ENCODE measurements at regions not wholly inside any gene's neighbourhood (a gene's known extent, or its start where the extent isn't known, plus 50 kb on each side); places are given as distances from the start of the nearest gene placed in this dataset.

- H3K9me3 ChIP-seq (ENCODE audit: control insufficient read depth, insufficient read depth, low read depth, low read length), result no peaks in the 10 kb centered on the region
- no peak for DNase-seq (ENCODE audit: low read depth, low spot score)
- TF ChIP-seq POLR2AphosphoS5 (IDR thresholded peaks at IDR 0.05; ENCODE audit: low read depth, low read length) (no peak), TCF7L2 (IDR thresholded peaks at IDR 0.05; ENCODE audit: low read depth, low read length) (no peak), REST (IDR thresholded peaks at IDR 0.05; ENCODE audit: insufficient read depth in 1 of 2, low read depth in 2 of 2, low read length in 1 of 2) (no peak), SIN3A (IDR thresholded peaks at IDR 0.05; ENCODE audit: borderline replicate concordance, insufficient read depth, low read depth, low read length) (no peak), CTCF (IDR thresholded peaks at IDR 0.05) (no peak)
- no peaks in the 10 kb centered on the region for H3K27me3 ChIP-seq (ENCODE audit: control insufficient read depth, insufficient read depth, low read length)
- H3K36me3 ChIP-seq (ENCODE audit: control insufficient read depth, insufficient read depth, low read length), result no peaks in the 10 kb centered on the region
- CTCF ChIA-PET, result no interaction called here
- no peak overlapping the region for H3K27ac ChIP-seq (ENCODE audit: low read length)
- no peaks in the 10 kb centered on the region for H3K4me1 ChIP-seq (ENCODE audit: control insufficient read depth, insufficient read depth, low read length)
- POLR2A ChIA-PET, result no interaction called here
- no TSS peak for BruUV-seq (replicated peaks)
- no peak overlapping the region for H3K4me3 ChIP-seq (ENCODE audit: low read depth in 2 of 2, low read length in 2 of 2)
- in situ Hi-C loops (cut with HindIII; ENCODE audit: low pct_unique_long_range_greater_than_20kb, low sequenced_read_pairs), result no loop called here
- intact Hi-C loops (cut with micrococcal nuclease; ENCODE audit: unreplicated experiment), result no loop called here
- no peak for ATAC-seq
Measured at GRCh38 chr2:185477452-185477851, 261.2 kb upstream of the FSIP2 start.

- Histone ChIP-seq H3K27ac (ENCODE audit: low read length) (no peak overlapping the region), H3K36me3 (ENCODE audit: control insufficient read depth, insufficient read depth, low read length) (no peaks in the 10 kb centered on the region), H3K9me3 (ENCODE audit: control insufficient read depth, insufficient read depth, low read depth, low read length) (no peaks in the 10 kb centered on the region), H3K4me3 (ENCODE audit: low read depth in 2 of 2, low read length in 2 of 2) (no peak overlapping the region), H3K4me1 (ENCODE audit: control insufficient read depth, insufficient read depth, low read length) (no peaks in the 10 kb centered on the region), H3K27me3 (ENCODE audit: control insufficient read depth, insufficient read depth, low read length) (no peaks in the 10 kb centered on the region)
- TF ChIP-seq CTCF (IDR thresholded peaks at IDR 0.05) (no peak), POLR2AphosphoS5 (IDR thresholded peaks at IDR 0.05; ENCODE audit: low read depth, low read length) (no peak), SIN3A (IDR thresholded peaks at IDR 0.05; ENCODE audit: borderline replicate concordance, insufficient read depth, low read depth, low read length) (no peak), REST (IDR thresholded peaks at IDR 0.05; ENCODE audit: insufficient read depth in 1 of 2, low read depth in 2 of 2, low read length in 1 of 2) (no peak), TCF7L2 (IDR thresholded peaks at IDR 0.05; ENCODE audit: low read depth, low read length) (no peak)
- no TSS peak for BruUV-seq (replicated peaks)
- in situ Hi-C loops (cut with HindIII; ENCODE audit: low pct_unique_long_range_greater_than_20kb, low sequenced_read_pairs) (no loop called here), intact Hi-C loops (cut with micrococcal nuclease; ENCODE audit: unreplicated experiment) (no loop called here)
- CTCF ChIA-PET, result no interaction called here
- no peak for ATAC-seq
- POLR2A ChIA-PET, result no interaction called here
- DNase-seq (ENCODE audit: low read depth, low spot score), result no peak
Measured at GRCh38 chr2:185484602-185485001, 254.0 kb upstream of the FSIP2 start.

Data from Panc1 (cell line).